H1 (cell line): ENCODE measurements at regions not wholly inside any gene's neighbourhood (a gene's known extent, or its start where the extent isn't known, plus 50 kb on each side); places are given as distances from the start of the nearest gene placed in this dataset.
A peak's percentile ranks its signal among the peaks of the same experiment; 100 is the strongest.

ENCODE experiments used
- CTCF ChIA-PET: fragments of 300-600 bp; sonication (Branson Sonifier 250); formaldehyde crosslinking; loops from one replicate; lab custom pipeline; 2021; ENCODE audit not compliant: partially characterized antibody; lab: Charles Lee
- POLR2A ChIA-PET: fragments of 300-600 bp; sonication (Branson Sonifier 250); formaldehyde crosslinking; loops from one replicate; lab custom pipeline; 2021; ENCODE audit warnings: inconsistent platforms; ENCODE audit not compliant: partially characterized antibody; lab: Charles Lee
- DNase-seq, 2 experiments: peaks; one replicate each; pipeline versions ENCODE4 v3.0.0 to v3.0.0-alpha.2; 2010 to 2022; ENCODE audit warnings: low spot score in 2 of 2, low read depth in 1 of 2, mixed read lengths in 1 of 2
- FAIRE-seq: peaks from 2 replicates; lab custom pipeline; 2011; peaks lifted over from hg19 to GRCh38; lab: Jason Lieb, UNC
- H2AFZ ChIP-seq: 2 replicates; pipeline ENCODE4 v1.8.1; 2012; ENCODE audit warnings: low read length, inconsistent platforms
- H2AK5ac ChIP-seq: 2 replicates; pipeline ENCODE4 v1.6.1; 2013; ENCODE audit warnings: low read depth, low read length
- H2BK120ac ChIP-seq: replicated peaks from 2 replicates; pipeline ENCODE3; 2013; ENCODE audit warnings: low read depth, low read length, inconsistent platforms
- H2BK12ac ChIP-seq: 2 replicates; pipeline ENCODE4 v1.6.1; 2013; ENCODE audit warnings: low read depth, low read length
- H2BK15ac ChIP-seq: 2 replicates; pipeline ENCODE4 v1.6.1; 2013; ENCODE audit warnings: low read length
- H2BK20ac ChIP-seq: 2 replicates; pipeline ENCODE4 v1.6.1; 2013; ENCODE audit warnings: low read length
- H2BK5ac ChIP-seq: 2 replicates; pipeline ENCODE4 v1.6.1; 2013; ENCODE audit warnings: low read depth, low read length
- H3K14ac ChIP-seq: 2 replicates; pipeline ENCODE4 v1.6.1; 2013; ENCODE audit warnings: inconsistent platforms; ENCODE audit not compliant: insufficient read length
- H3K18ac ChIP-seq: 2 replicates; pipeline ENCODE4 v1.6.1; 2013; ENCODE audit warnings: low read length; ENCODE audit errors: extremely low read depth
- H3K23ac ChIP-seq: 2 replicates; pipeline ENCODE4 v1.6.1; 2013; ENCODE audit warnings: inconsistent platforms; ENCODE audit not compliant: insufficient read length
- H3K23me2 ChIP-seq: 2 replicates; pipeline ENCODE4 v1.6.1; 2013; ENCODE audit warnings: low read depth, low read length
- H3K27ac ChIP-seq: 2 replicates; pipeline ENCODE4 v1.6.1; 2011; ENCODE audit warnings: low read depth, low read length, inconsistent platforms
- H3K27me3 ChIP-seq, 4 experiments: replicated peaks in 1 of 4; 1 replicate in 1 of 4; 2 replicates in 3 of 4; pipeline versions ENCODE4 v1.6.1 to v1.8.1; 2011 to 2013; ENCODE audit warnings: low read length in 3 of 4, mild to moderate bottlenecking in 3 of 4, inconsistent platforms in 2 of 4, mixed read lengths in 2 of 4, moderate library complexity in 1 of 4; ENCODE audit not compliant: control insufficient read depth in 3 of 4, insufficient read depth in 3 of 4; ENCODE audit errors: extremely low read depth in 1 of 4
- H3K36me3 ChIP-seq, 4 experiments: 2 replicates each; pipeline versions ENCODE4 v1.6.1 to v1.8.1; 2011 to 2013; ENCODE audit warnings: mild to moderate bottlenecking in 4 of 4, low read length in 3 of 4, moderate library complexity in 2 of 4, control low read depth in 1 of 4, inconsistent platforms in 1 of 4; ENCODE audit not compliant: insufficient read depth in 4 of 4, control insufficient read depth in 2 of 4
- H3K4ac ChIP-seq: replicated peaks from 2 replicates; pipeline ENCODE3; 2013; ENCODE audit warnings: low read length, low read depth, mixed read lengths, inconsistent platforms; ENCODE audit not compliant: insufficient read length
- H3K4me1 ChIP-seq, 4 experiments: replicated peaks in 1 of 4; 1 replicate in 1 of 4; 2 replicates in 3 of 4; pipeline versions ENCODE4 v1.6.1 to v1.8.1; 2011 to 2013; ENCODE audit warnings: low read length in 3 of 4, inconsistent platforms in 2 of 4, mixed read lengths in 1 of 4; ENCODE audit not compliant: insufficient read depth in 4 of 4, control insufficient read depth in 3 of 4
- H3K4me2 ChIP-seq, 2 experiments: 2 replicates each; pipeline versions ENCODE4 v1.6.1 to v1.8.1; 2011 to 2013; ENCODE audit warnings: low read depth in 2 of 2, low read length in 2 of 2, control low read depth in 1 of 2, inconsistent platforms in 1 of 2, mild to moderate bottlenecking in 1 of 2; ENCODE audit not compliant: insufficient read depth in 1 of 2
- H3K4me3 ChIP-seq, 4 experiments: fragments of 200-600, 300-600 bp in 1 of 4; sonication (generic), shearing (Covaris generic), sonication (Bioruptor Twin) in 1 of 4; 2 replicates each; pipeline versions ENCODE4 v1.5.1 to v1.8.1; 2011 to 2016; ENCODE audit warnings: low read length in 4 of 4, low read depth in 3 of 4, control low read depth in 2 of 4, inconsistent platforms in 2 of 4, mild to moderate bottlenecking in 2 of 4, mixed read lengths in 1 of 4, moderate library complexity in 1 of 4; ENCODE audit not compliant: insufficient read depth in 2 of 4; ENCODE audit errors: extremely low read depth in 1 of 4
- H3K56ac ChIP-seq: replicated peaks from 2 replicates; pipeline ENCODE3; 2013; ENCODE audit warnings: low read depth, mild to moderate bottlenecking, mixed read lengths, low read length, inconsistent platforms; ENCODE audit not compliant: insufficient read length
- H3K79me1 ChIP-seq: 2 replicates; pipeline ENCODE4 v1.6.1; 2013; ENCODE audit warnings: low read depth, low read length, control low read depth
- H3K79me2 ChIP-seq, 2 experiments: 2 replicates each; pipeline versions ENCODE4 v1.6.1 to v1.8.1; 2012 to 2013; ENCODE audit warnings: low read length in 2 of 2, mild to moderate bottlenecking in 2 of 2, inconsistent platforms in 1 of 2; ENCODE audit not compliant: insufficient read depth in 2 of 2, control insufficient read depth in 1 of 2
- H3K9ac ChIP-seq, 4 experiments: replicated peaks in 1 of 4; 1 replicate in 1 of 4; 2 replicates in 3 of 4; pipeline versions ENCODE4 v1.6.1 to v1.8.1; 2011 to 2013; ENCODE audit warnings: low read depth in 3 of 4, low read length in 3 of 4, control low read depth in 2 of 4, mild to moderate bottlenecking in 2 of 4, moderate library complexity in 2 of 4, inconsistent platforms in 1 of 4; ENCODE audit errors: extremely low read depth in 1 of 4
- H3K9me3 ChIP-seq, 2 experiments: 2 replicates each; pipeline versions ENCODE4 v1.6.1 to v1.8.1; 2012 to 2013; ENCODE audit warnings: mild to moderate bottlenecking in 2 of 2, moderate library complexity in 2 of 2, control low read depth in 1 of 2, inconsistent platforms in 1 of 2, low read depth in 1 of 2, low read length in 1 of 2, mixed read lengths in 1 of 2; ENCODE audit not compliant: insufficient read depth in 2 of 2
- H4K20me1 ChIP-seq, 2 experiments: replicated peaks in 1 of 2; 2 replicates each; pipeline versions ENCODE3 to v1.8.1; 2011 to 2013; ENCODE audit warnings: inconsistent platforms in 2 of 2, low read length in 2 of 2, mild to moderate bottlenecking in 1 of 2; ENCODE audit not compliant: insufficient read depth in 2 of 2, control insufficient read depth in 1 of 2
- H4K5ac ChIP-seq: 2 replicates; pipeline ENCODE4 v1.6.1; 2013; ENCODE audit warnings: low read length, low read depth, mixed read lengths, inconsistent platforms; ENCODE audit not compliant: insufficient read length
- H4K8ac ChIP-seq: 2 replicates; pipeline ENCODE4 v1.8.0; 2013; ENCODE audit warnings: mild to moderate bottlenecking, moderate library complexity, low read length, inconsistent platforms; ENCODE audit not compliant: insufficient read depth; ENCODE audit errors: extremely low read depth
- H4K91ac ChIP-seq: replicated peaks from 2 replicates; pipeline ENCODE3; 2013; ENCODE audit warnings: low read length, mixed read lengths, inconsistent platforms; ENCODE audit not compliant: insufficient read length
- ATF3 ChIP-seq: IDR thresholded peaks from 2 replicates; pipeline ENCODE4 v1.6.1; 2011; ENCODE audit warnings: low read depth, mild to moderate bottlenecking, low read length; ENCODE audit not compliant: insufficient read depth
- CREB1 ChIP-seq: IDR thresholded peaks from 2 replicates; pipeline ENCODE4 v1.6.1; 2012; ENCODE audit warnings: inconsistent platforms
- TEAD4 ChIP-seq: IDR thresholded peaks from 2 replicates; pipeline ENCODE4 v1.6.1; 2012; ENCODE audit warnings: low read depth, low read length, inconsistent platforms, mixed read lengths
- WGBS, 2 experiments: shearing (Covaris generic) in 1 of 2; methylation state at CpG; one replicate each; pipeline versions ENCODE4 v1.1.6 to v1.1.7; 2013 to 2015; ENCODE audit warnings: low lambda C conversion rate in 2 of 2, mixed read lengths in 2 of 2, inconsistent platforms in 1 of 2, low coverage in 1 of 2, missing lambda C conversion rate in 1 of 2; ENCODE audit not compliant: insufficient replicate concordance in 2 of 2, insufficient coverage in 1 of 2, insufficient read length in 1 of 2; ENCODE audit errors: extremely low coverage in 1 of 2, missing lambda C conversion rate in 1 of 2; 5-methylcytosine and 5-hydroxymethylcytosine counted together

GRCh38 chr13:73514208-73514607 lies 455.4 kb downstream of the KLF5 start:
- H3K27me3 ChIP-seq: no peaks in the 10 kb centered on the region
- no peak overlapping the region for H2AFZ ChIP-seq
- ChIA-PET CTCF (no interaction called here), POLR2A (no interaction called here)
- 90% methylated on average over 2 of the region's 2 CpGs; no CpG with 5 or more reads in 1 of the 2 experiments for WGBS, 2 experiments
- FAIRE-seq (no peak), DNase-seq (no peak)
- H2BK5ac ChIP-seq: no peak overlapping the region
- no peaks in the 10 kb centered on the region for H3K79me1 ChIP-seq
- H2AK5ac ChIP-seq: no peak overlapping the region
- H3K56ac ChIP-seq: no peak overlapping the region
- no peaks in the 10 kb centered on the region for H3K9me3 ChIP-seq
- TF ChIP-seq CREB1 (no peak), ATF3 (no peak), TEAD4 (no peak)
- H4K20me1 ChIP-seq: no peaks in the 10 kb centered on the region
- H3K4me1 ChIP-seq: no peaks in the 10 kb centered on the region
- H3K79me2 ChIP-seq: no peaks in the 10 kb centered on the region
- H3K4me2 ChIP-seq: no peak overlapping the region
- no peak overlapping the region for H3K23ac ChIP-seq
- H3K27ac ChIP-seq: no peak overlapping the region
- no peak overlapping the region for H3K4ac ChIP-seq
- H3K36me3 ChIP-seq: no peaks in the 10 kb centered on the region
- no peak overlapping the region for H4K5ac ChIP-seq
- H2BK12ac ChIP-seq: no peak overlapping the region
- H3K23me2 ChIP-seq: no peaks in the 10 kb centered on the region
- H3K4me3 ChIP-seq: no peak overlapping the region
- no peak overlapping the region for H4K8ac ChIP-seq
- no peak overlapping the region for H4K91ac ChIP-seq
- H2BK20ac ChIP-seq: no peak overlapping the region
- H2BK120ac ChIP-seq: no peak overlapping the region
- no peak overlapping the region for H3K14ac ChIP-seq
- no peak overlapping the region for H2BK15ac ChIP-seq
- peak overlapping the region in 1 of 4 experiments; percentile 13; a peak in 1 of 7 replicates for H3K9ac ChIP-seq
- no peak overlapping the region for H3K18ac ChIP-seq
